NCI-H748 (cell line): ENCODE measurements at regions not wholly inside any gene's neighbourhood (a gene's known extent, or its start where the extent isn't known, plus 50 kb on each side); places are given as distances from the start of the nearest gene placed in this dataset.

Experiments
- DNase-seq: peaks from one replicate; lab custom pipeline; 2025; ENCODE audit not compliant: unreplicated experiment; lab: John Stamatoyannopoulos, UW

- DNase-seq: no peak
Measured at GRCh38 chr1:104435255-104435654, 685.6 kb downstream of the AMY1C start.

GRCh38 chr1:104440011-104440410 lies 690.3 kb downstream of the AMY1C start:
- DNase-seq: no peak

- no peak for DNase-seq
Measured at GRCh38 chr1:104456724-104457123, 707.0 kb downstream of the AMY1C start.

DNA sequence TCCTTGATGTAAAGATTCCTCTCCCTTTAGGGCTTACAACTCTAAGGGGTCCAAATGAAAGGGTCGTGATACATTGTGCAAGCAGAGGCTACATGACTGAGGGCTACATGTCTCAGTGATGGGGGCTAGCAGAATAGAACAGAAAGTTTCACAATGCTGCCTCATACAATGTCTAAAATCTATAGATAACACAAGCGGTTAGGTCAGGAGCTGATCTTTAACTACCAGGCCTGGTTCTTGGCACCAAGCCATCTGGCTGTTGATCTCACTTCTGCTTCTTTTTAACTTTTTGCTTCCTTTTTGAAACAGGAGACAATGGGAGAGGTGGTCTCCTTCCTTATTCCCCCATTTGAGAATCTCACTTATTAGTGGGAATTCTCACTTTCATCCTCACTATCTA lies 710.2 kb downstream of the AMY1C start:
- DNase-seq: no peak

- no peak for DNase-seq
Measured at GRCh38 chr1:104460880-104461279, 711.2 kb downstream of the AMY1C start.

GRCh38 chr1:104463126-104463697 lies 713.5 kb downstream of the AMY1C start:
- no peak for DNase-seq

DNA sequence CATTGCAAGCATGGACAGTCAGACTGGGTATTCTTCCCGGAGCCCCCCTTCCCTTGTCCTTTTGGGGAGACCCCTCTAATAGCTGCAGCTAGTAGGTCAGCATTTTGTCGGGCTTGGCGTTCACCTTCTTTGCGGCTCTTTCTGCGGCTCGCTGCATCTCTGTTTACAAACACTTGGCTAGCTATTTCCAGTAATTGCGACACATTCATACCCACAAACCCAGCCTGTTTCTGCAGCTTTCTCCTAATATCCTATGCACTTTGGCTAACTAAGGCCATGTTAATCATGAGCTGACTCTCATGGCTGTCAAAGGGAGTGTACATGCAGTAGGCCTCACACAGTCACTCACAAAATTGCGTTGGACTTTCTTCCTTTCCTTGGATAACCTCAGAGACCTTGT lies 716.4 kb downstream of the AMY1C start:
- no peak for DNase-seq

DNA sequence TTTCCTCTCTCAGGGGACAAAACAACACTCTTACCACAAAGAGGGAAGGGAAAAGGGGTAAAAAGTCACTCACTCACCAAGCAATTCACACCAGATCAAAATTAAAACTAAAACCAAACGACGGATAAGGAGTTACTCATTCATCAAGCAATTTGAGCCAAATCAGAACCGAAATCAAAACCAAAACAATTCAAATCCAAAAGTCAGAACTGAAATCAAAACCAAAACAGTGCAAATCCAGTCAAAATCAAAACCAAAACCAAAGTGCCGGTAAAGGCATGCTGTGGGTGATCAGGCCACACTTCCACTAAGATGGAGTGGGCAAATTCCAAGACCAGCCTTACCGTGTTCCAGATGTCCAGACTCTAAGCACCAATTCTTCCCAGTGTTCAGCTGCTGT lies 717.9 kb downstream of the AMY1C start:
- DNase-seq: no peak

DNA sequence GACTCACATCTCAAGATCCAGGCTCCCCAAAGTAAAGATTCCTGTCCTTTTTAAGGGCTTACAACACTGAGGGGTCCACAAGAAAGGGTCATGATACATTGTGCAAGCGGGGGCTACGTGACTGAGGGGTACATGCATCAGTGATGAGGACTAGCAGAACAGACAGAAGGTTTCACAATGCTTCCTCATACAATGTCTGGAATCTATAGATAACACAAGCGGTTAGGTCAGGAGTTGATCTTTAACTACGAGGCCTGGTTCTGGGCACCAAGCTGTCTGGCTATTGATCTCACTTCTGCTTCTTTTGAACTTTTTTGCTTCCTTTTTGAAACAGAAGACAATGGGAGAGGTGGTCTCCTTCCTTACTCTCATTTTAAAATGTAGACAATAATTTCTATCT lies 718.6 kb downstream of the AMY1C start:
- DNase-seq: no peak

GRCh38 chr1:104476126-104476525 lies 726.4 kb downstream of the AMY1C start:
- no peak for DNase-seq

- no peak for DNase-seq
Measured at GRCh38 chr1:104488296-104489015, 738.8 kb downstream of the AMY1C start.

GRCh38 chr1:104526158-104526795 lies 776.6 kb downstream of the AMY1C start:
- DNase-seq: no peak

DNA sequence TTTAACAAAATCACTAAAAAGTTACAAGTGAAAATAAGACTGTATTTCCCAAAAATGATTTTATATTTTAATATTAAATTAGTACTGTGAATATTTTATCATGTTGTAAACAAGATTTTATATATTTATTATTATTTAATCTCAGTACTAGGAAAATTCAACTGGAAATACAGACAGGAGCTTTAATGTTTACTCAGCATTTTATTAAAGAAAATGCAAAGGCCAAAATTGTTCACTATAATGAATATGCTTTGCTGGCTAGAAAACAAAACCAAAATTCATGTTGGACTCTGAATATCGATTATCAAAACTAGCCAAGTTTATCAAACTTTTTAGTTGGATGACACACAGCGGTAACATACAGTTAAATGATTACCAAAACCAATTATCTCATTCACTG lies 782.3 kb downstream of the AMY1C start:
- DNase-seq: no peak

- no peak for DNase-seq
Measured at GRCh38 chr1:104574620-104575019, 824.9 kb downstream of the AMY1C start.

GRCh38 chr1:104592926-104593325 lies 843.2 kb downstream of the AMY1C start:
- no peak for DNase-seq

DNA sequence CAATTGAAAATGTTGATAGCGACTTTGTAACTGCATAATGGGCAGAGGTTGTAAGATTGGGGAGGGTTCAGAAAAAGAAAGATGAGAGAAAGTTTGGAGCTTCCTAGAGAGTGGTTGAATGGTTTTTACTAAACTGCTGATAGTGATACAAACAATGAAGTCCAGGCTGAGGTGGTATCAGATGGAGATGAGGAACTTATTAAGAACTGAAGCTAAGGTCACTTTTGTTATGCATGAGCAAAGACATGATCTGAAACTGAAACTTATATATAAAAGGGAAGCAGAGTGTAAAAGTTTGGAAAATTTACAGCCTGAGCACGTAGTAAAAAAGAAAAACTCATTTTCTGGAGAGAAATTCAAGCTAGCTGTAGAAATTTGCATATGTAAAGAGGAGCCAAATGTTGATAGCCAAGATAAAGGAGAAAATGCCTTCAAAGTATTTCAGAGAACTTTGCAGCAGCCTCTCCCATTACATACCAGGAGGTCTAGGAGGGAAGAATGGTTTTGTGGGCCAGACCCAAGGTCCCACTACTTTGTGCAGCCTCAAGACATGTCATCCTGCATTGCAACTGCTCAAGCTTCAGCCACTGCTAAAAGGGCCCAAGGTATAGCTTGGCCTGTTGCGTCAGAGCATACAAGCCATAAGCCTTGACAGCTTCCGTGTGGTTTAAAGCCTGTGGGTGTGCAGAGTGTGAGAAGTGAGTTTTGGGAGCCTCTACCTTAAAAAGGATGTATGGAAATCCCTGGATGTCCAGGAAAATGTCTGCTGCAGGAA lies 843.9 kb downstream of the AMY1C start:
- DNase-seq: no peak

DNA sequence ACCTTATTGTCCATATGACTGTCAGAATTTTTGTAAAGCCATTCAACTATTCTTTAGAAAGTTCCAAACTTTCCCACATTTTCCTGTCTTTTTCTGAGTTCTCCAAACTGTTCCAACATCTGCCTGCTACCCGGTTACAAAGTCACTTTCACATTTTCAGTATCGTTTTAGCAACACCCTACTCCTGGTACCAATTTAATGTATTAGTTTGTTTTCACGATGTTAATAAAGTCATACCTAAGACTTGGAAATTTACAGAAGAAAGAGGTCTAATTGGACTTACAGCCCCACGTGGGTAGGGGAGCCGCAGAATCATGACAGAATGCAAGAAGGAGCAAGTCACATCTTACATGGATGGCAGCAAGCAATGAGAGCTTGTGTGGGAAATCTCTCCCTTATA lies 867.8 kb downstream of the AMY1C start:
- no peak for DNase-seq

DNA sequence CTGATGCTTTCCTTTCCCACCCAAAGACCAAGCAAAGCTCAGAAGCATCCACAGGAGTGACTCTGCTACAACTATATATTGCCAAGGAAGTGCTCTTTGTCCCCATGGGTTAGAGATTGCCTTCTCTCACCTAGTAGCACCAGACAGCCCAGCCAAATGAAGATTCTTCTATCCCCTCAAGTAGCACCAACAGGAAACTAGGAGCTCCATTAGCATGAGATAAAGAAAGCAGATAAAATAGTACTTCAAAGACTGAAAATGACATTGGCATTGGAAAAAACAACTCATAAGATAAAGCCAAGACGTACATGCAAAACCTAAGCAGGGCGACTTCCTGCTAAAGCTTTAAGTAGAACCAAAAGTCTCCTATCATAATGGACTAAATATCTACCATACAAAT lies 871.5 kb downstream of the AMY1C start:
- DNase-seq: no peak

DNA sequence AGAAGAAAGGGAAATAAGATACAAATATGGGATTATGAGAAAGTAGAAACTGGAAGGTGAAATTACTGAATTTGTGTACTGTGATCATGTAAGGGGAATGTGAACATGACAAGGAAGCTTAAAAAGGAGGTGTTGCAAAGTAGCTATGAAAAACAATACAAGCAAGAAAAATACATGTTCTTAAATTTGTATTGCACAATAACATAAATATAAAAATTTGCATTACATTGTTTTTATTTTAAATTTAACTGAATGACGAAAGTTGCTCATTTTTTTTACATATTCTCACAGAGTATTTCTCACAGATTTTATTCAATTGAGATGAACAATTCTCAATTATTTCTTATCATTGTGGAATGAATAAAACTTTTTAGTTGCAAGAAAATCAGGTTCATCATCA lies 874.8 kb downstream of the AMY1C start:
- no peak for DNase-seq

DNA sequence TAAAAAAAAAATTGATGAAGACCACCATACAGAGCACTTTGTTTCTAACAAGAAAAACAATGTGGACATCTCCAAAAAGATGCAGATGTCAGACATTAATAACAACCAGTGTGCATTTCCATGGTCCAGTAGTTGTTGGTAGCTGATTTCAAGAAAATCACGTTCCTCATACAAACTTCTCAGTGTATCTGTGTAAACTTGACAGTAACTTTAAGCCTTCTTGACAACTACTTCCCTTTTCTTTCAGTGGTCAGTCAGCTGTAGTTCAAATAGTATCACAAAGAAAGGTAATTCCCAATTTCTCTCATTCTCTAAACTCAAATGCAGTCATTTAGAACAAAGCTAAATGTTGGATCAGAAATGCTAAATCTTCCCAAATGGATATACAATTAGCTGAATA lies 879.9 kb downstream of the AMY1C start:
- DNase-seq: no peak

GRCh38 chr1:104630567-104631149 lies 881.0 kb downstream of the AMY1C start:
- peak; percentile 4 for DNase-seq
